ENCODE measurements at regions not wholly inside any gene's neighbourhood (a gene's known extent, or its start where the extent isn't known, plus 50 kb on each side); places are given as distances from the start of the nearest gene placed in this dataset.

- DNase-seq: no peak
Observed at GRCh38 chr17:71910002-71910401, 210.8 kb upstream of the SOX9 start.

DNA sequence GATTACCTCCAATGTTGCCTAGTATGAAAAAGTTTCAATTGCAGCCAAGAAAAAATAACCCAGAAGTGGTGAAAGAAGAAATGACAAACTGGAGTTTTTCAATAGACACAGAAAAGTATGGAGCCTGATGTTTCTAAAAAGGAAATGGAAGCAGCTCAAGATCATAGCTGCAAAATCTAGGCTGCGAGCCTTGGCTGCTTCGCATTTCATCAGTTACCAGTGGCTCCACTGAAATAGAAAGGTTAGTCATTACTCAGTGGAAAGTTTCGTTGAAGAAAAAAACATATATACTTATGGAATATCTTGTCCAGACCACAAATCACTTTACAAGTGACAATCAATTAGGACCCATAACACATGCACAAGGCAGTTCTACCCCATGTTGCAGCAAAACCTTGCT lies 206.8 kb upstream of the SOX9 start:
- no peak for DNase-seq

DNA sequence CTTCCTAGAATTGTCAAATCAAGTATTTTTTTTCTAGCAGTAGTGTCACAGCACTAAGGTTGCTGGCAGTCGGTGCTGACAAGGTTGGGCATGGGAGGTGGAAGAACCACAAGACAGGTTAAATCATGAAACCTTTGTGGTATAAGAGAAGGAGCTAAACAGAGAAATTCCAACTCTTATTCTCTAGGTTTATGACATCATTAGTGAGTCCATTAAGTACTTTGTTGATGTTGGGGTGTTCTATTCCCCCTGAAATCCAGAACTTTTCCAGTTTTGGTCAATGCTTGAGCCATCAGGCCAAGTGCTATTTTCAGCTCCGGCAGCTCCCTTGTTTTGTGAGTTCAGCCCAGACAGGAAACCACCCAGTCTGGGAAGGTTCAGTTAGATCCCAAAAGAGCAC lies 206.0 kb upstream of the SOX9 start:
- no peak for DNase-seq

DNA sequence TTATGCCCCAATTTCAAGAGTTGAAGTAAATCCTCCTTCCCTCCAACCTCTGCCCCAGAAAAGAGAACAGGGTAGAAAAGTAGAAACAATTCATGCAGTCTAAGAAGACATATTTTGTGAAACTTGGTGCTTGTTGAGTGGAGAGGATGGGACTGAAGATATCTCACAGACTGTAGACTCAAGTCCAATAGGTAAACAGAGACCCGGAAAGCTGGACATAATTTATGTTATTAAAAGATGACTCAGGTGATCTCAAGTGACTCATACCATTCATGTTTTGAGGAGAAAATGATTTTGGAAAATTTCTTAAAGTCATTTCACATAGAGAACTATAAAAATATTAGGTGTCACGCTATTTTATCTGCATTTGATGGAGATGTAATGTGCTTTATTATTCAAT lies 203.1 kb upstream of the SOX9 start:
- DNase-seq: no peak

DNA sequence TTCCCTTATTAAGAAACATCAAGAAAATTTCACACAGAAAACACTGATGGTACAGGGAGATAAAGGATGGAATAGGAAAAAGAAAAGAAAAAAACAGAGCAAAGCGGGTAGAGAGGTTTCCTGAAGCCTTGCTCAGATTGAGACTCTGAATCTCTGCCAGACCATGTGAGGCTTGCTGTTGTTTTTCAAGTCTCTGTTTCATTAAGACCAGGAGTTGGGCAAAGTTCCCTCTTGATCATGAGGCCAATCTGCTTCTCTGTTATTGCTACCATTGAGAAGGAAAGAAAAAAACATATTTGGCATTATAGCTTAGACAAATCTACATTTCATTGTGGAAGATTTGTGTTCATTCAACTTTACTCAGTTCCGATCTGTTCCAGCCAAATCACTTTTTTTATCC lies 201.6 kb upstream of the SOX9 start:
- DNase-seq: no peak

- DNase-seq: no peak
Observed at GRCh38 chr17:71919896-71920295, 200.9 kb upstream of the SOX9 start.

DNA sequence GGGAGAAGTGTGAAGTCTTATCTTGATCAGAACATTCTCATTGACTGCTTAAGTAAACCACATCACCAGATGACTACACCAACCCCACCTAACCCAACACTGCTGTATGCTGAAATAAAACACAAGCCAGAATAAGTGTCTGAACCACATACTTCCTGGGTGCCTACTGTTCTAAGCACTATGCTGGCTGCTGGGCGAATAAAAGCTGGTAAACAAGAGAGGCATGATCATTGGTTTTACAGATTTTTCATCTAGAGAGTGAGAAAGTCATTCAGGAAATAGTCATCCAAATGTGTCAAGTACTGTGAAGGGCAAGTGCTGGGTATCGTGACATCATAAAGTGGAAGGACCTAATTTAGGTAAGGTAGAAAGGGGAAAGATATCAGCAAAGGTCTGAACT lies 199.0 kb upstream of the SOX9 start:
- no peak for DNase-seq

DNA sequence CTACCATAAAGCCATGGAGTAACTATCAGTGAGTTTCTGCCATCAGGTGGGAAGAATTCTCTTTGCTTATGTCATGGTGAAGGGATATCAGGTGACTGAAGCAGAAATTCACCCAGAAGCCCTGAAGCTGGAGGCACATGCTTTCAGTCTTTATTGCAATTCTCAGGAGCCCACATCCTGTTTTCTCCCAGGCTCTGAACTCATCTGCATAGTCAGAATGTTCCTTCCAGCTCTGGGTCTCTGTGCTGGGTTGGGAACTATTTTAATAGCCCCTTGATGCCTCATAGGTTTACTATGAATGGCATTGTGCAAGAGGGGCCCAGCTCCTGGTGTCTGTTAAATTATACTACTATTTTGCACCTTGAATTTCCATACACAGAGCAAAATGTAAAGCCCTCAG lies 198.4 kb upstream of the SOX9 start:
- DNase-seq: no peak

DNA sequence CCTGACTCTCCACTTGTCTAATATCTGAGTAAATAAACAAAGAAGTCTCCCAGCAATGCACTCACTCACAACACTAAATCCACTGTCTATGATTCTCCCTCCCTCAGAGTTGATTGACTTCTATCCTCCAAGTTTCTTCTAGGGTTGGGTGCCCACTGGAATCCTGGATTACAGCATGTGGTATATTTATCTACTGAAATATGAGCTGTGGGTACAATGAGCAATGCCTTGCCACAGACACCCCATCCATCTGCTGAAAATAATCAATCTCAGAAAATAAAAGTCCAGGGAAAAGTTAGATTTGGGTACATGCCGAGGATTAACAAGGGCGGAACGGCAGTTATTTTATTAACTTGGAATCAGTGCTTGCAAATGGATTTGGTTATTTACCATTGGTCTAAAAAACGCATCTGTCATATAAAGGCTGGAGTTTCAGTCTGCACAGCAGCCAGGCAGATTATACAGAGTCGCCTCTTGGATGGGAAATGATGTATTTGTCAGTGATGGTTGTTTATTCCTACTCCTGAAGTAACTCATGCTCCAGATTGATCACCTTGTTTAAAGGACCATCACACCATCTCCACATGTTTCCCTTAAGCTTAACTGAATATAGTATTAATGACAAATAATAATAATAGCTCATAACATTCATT lies 193.9 kb upstream of the SOX9 start:
- no peak for DNase-seq

- no peak for DNase-seq
Observed at GRCh38 chr17:71933306-71933705, 187.5 kb upstream of the SOX9 start.

DNA sequence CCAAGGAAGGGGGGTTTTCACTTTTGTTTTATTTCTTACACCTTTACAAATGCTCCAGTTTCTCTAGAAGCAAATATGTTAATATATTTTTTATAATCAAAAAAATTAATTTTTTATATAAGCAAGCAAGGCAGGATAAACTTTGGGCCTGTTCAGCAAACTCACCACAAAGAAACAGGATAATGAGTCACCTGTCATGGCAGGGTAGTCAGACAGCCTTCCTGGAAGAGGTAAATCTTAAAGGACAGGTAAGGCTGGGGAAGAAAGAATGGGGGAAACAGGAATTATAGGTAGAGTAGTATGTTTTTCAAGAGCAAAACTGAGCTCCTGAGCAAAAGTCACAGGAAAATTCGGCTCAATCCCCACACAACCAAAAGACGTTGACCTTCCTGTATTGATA lies 186.3 kb upstream of the SOX9 start:
- DNase-seq: no peak

GRCh38 chr17:71935341-71935740 lies 185.5 kb upstream of the SOX9 start:
- DNase-seq: no peak

GRCh38 chr17:71936977-71937376 lies 183.8 kb upstream of the SOX9 start:
- no peak for DNase-seq

GRCh38 chr17:71937914-71938313 lies 182.9 kb upstream of the SOX9 start:
- no peak for DNase-seq

- DNase-seq: no peak
Observed at GRCh38 chr17:71938340-71939010, 182.3 kb upstream of the SOX9 start.

GRCh38 chr17:71941920-71942319 lies 178.9 kb upstream of the SOX9 start:
- no peak for DNase-seq

- no peak for DNase-seq
Observed at GRCh38 chr17:71942626-71943025, 178.2 kb upstream of the SOX9 start.

DNA sequence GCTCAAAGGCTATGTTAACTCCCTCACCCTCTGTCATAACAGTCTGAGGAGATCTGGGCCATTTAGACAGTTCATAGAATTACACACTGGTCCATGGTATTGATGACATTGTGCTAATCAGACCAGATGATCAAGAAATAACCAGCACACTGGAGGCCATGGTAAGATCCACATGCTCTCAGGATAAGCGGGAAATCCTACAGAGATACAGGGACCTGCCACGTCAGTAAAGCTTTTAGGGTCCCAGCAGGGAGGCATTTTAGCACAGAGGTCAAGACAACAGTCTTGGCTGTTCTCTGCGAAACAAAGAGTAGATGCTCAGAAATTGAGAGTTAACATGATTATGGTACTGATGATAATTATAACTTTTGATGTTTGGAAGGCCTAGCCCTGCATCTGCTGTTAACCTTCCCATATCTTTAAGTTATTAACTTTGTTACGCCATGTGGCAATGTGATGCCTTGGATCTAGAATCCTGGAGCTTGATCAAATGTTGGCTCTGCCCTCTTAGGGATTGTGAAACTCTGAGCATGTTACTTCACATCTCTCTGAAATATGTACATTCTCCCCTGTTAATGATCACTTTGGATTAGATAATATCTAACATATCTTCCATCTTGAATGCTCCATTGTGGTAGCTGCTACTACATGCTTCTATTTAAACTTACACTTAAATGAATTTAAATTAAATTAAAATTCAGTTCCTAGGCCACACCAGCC lies 172.0 kb upstream of the SOX9 start:
- DNase-seq: no peak

GRCh38 chr17:71959154-71959553 lies 161.7 kb upstream of the SOX9 start:
- DNase-seq: no peak

- DNase-seq: no peak
Observed at GRCh38 chr17:71963351-71963750, 157.5 kb upstream of the SOX9 start.

- no peak for DNase-seq
Observed at GRCh38 chr17:71963791-71964190, 157.0 kb upstream of the SOX9 start.

DNA sequence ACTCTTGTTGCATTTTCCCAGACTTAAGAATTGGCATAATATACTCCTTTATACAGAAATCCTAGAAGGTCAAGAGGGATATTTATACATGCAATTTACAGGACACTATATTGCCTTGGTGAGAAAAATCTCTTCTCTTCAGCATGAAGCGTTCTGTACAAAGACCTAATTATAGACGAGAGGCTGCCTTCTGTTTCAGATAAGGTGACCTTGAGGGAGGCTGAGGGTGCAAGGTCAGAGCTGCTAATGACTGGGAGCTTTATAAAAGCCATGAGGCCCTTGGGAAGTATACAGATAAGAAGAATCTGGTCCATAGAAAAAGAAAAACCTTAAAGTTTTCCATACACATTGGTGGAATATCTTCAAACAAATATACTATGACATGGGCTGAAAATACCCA lies 156.3 kb upstream of the SOX9 start:
- DNase-seq: no peak

- no peak for DNase-seq
Observed at GRCh38 chr17:71966055-71966454, 154.8 kb upstream of the SOX9 start.
